Esophagus squamous epithelium (tissue), 4 donors: ENCODE measurements at regions not wholly inside any gene's neighbourhood (a gene's known extent, or its start where the extent isn't known, plus 50 kb on each side); places are given as distances from the start of the nearest gene placed in this dataset.

ENCODE experiments used
- POLR2A ChIP-seq, 4 donors: fragments of 450-650 bp; IDR thresholded peaks; one replicate each; pipeline ENCODE4 v1.6.1; 2017; ENCODE audit warnings: antibody characterized with exemption in 4 of 4, mild to moderate bottlenecking in 4 of 4, moderate library complexity in 3 of 4
- TF ChIP-seq, protein P1 (sequence below), 6 experiments: fragments of 450-650 bp in 4 of 6; fragments of 200-600 bp in 2 of 6; sonication (generic) in 2 of 6; IDR thresholded peaks; one replicate each; pipeline ENCODE4 v1.5.1; 2016 to 2019; ENCODE audit warnings: antibody characterized with exemption in 6 of 6, mild to moderate bottlenecking in 4 of 6, moderate library complexity in 4 of 6

DNA sequence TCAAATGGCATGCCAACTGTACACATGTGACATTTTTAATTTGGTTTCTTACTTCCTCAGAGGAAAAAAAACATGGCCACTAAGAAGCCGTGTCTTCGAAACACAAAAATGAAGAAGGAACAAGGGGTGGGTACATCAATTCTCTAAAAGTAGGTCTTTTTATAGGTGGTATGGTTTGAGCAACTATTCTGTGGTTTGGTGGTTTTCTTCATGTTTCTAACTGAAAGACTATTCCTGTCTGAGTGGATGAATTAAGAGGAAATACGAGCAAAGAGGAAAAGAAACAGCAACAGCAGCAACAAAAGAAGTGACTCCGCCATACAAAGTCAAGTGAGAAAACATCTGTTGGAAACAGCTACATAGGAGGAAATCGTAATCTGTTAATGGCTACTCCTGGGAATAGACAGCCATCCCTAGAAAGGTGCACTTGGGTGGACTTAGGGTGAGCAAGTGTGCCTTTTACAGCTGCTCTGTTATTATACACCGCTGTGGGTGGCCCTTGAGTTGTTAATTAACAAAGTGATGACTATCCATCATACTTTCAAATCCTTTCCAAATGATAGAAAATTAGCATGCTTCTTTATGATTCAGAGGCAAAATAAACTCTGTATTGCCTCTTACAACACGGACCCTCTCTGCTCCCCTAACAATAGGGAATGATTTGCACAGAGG is 575.8 kb downstream of the TLE1 start:
- TF ChIP-seq, protein P1, sequence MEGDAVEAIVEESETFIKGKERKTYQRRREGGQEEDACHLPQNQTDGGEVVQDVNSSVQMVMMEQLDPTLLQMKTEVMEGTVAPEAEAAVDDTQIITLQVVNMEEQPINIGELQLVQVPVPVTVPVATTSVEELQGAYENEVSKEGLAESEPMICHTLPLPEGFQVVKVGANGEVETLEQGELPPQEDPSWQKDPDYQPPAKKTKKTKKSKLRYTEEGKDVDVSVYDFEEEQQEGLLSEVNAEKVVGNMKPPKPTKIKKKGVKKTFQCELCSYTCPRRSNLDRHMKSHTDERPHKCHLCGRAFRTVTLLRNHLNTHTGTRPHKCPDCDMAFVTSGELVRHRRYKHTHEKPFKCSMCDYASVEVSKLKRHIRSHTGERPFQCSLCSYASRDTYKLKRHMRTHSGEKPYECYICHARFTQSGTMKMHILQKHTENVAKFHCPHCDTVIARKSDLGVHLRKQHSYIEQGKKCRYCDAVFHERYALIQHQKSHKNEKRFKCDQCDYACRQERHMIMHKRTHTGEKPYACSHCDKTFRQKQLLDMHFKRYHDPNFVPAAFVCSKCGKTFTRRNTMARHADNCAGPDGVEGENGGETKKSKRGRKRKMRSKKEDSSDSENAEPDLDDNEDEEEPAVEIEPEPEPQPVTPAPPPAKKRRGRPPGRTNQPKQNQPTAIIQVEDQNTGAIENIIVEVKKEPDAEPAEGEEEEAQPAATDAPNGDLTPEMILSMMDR (IDR thresholded peaks at IDR 0.05) = no peak
- TF ChIP-seq POLR2A (IDR thresholded peaks at IDR 0.05) = no peak
